GM19043 (cell line): ENCODE measurements at regions not wholly inside any gene's neighbourhood (a gene's known extent, or its start where the extent isn't known, plus 50 kb on each side); places are given as distances from the start of the nearest gene placed in this dataset.

ENCODE experiments used
- ATAC-seq: cut with Tn5 transposase; IDR thresholded peaks from one replicate; pipeline ENCODE4 v1.9.1; 2021; ENCODE audit warnings: low read depth; ENCODE audit not compliant: unreplicated experiment

GRCh38 chr20:11018668-11019170 is 344.9 kb upstream of the JAG1 start:
- ATAC-seq: no peak

GRCh38 chr20:11020712-11021111 is 346.9 kb upstream of the JAG1 start:
- ATAC-seq: no peak

- ATAC-seq: no peak
Observed at GRCh38 chr20:11027224-11027623, 353.4 kb upstream of the JAG1 start.

GRCh38 chr20:11030351-11030750 is 356.6 kb upstream of the JAG1 start:
- no peak for ATAC-seq

GRCh38 chr20:11031300-11031699 is 357.5 kb upstream of the JAG1 start:
- ATAC-seq: no peak

GRCh38 chr20:11032611-11033010 is 358.8 kb upstream of the JAG1 start:
- ATAC-seq: no peak

GRCh38 chr20:11034025-11034424 is 360.2 kb upstream of the JAG1 start:
- ATAC-seq: no peak

GRCh38 chr20:11035211-11035610 is 361.4 kb upstream of the JAG1 start:
- ATAC-seq: no peak

GRCh38 chr20:11041396-11041795 is 367.6 kb upstream of the JAG1 start:
- ATAC-seq: no peak

GRCh38 chr20:11043001-11043400 is 369.2 kb upstream of the JAG1 start:
- no peak for ATAC-seq

GRCh38 chr20:11044561-11044960 is 370.8 kb upstream of the JAG1 start:
- no peak for ATAC-seq

- ATAC-seq: no peak
Observed at GRCh38 chr20:11045412-11046175, 371.8 kb upstream of the JAG1 start.

GRCh38 chr20:11047559-11047958 is 373.8 kb upstream of the JAG1 start:
- ATAC-seq: no peak

- ATAC-seq: no peak
Observed at GRCh38 chr20:11048739-11049138, 374.9 kb upstream of the JAG1 start.

GRCh38 chr20:11050350-11050749 is 376.6 kb upstream of the JAG1 start:
- ATAC-seq: no peak

- no peak for ATAC-seq
Observed at GRCh38 chr20:11051136-11051535, 377.3 kb upstream of the JAG1 start.

- ATAC-seq: no peak
Observed at GRCh38 chr20:11053310-11053709, 379.5 kb upstream of the JAG1 start.

- ATAC-seq: no peak
Observed at GRCh38 chr20:11054266-11054993, 380.6 kb upstream of the JAG1 start.

- ATAC-seq: no peak
Observed at GRCh38 chr20:11056414-11056813, 382.6 kb upstream of the JAG1 start.

GRCh38 chr20:11057624-11058023 is 383.8 kb upstream of the JAG1 start:
- ATAC-seq: no peak

GRCh38 chr20:11059659-11060058 is 385.9 kb upstream of the JAG1 start:
- no peak for ATAC-seq
